ENCODE measurements at regions not wholly inside any gene's neighbourhood (a gene's known extent, or its start where the extent isn't known, plus 50 kb on each side); places are given as distances from the start of the nearest gene placed in this dataset.

DNA sequence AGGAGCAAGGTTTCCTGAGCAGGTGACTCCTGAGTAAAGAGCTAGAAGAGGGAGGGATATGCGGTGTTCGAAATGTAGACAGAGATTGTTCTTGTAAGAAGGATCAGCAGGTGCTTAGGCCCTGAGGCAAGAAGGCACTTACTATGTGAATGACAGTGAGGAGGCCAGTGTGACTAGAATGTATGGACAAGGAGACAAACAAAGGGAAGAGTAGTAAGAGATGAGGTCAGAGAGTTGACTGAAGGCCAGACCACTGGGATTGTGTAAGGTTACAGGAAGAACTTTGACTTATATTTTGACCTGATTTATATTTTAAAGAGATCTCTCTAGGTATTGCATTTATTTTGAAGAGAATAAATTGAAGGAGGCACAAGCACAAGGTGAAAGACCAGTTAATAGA is 118.4 kb upstream of the ENPEP start:
- ChIA-PET POLR2A (ENCODE audit: low non-redundant PET) (no interaction called here), CTCF (no interaction called here)
- intact Hi-C loops (cut with micrococcal nuclease; ENCODE audit: unreplicated experiment), result no loop called here
- Histone ChIP-seq H3K4me3 (ENCODE audit: low read depth, low read length, poor library complexity, severe bottlenecking) (no peak overlapping the region), H3K36me3 (ENCODE audit: insufficient read depth, low read length, poor library complexity, severe bottlenecking) (no peaks in the 10 kb centered on the region), H3K27ac (ENCODE audit: low read depth, low read length, poor library complexity, severe bottlenecking) (no peak overlapping the region), H3K9me3 (ENCODE audit: low read depth, low read length, poor library complexity, severe bottlenecking) (no peaks in the 10 kb centered on the region), H3K4me1 (ENCODE audit: insufficient read depth, low read length, poor library complexity, severe bottlenecking) (no peaks in the 10 kb centered on the region), H3K27me3 (replicated peaks; ENCODE audit: insufficient read depth, low read depth, low read length, poor library complexity) (no peaks in the 10 kb centered on the region)
- no peak for DNase-seq (ENCODE audit: low spot score)
- TF ChIP-seq, protein P1, sequence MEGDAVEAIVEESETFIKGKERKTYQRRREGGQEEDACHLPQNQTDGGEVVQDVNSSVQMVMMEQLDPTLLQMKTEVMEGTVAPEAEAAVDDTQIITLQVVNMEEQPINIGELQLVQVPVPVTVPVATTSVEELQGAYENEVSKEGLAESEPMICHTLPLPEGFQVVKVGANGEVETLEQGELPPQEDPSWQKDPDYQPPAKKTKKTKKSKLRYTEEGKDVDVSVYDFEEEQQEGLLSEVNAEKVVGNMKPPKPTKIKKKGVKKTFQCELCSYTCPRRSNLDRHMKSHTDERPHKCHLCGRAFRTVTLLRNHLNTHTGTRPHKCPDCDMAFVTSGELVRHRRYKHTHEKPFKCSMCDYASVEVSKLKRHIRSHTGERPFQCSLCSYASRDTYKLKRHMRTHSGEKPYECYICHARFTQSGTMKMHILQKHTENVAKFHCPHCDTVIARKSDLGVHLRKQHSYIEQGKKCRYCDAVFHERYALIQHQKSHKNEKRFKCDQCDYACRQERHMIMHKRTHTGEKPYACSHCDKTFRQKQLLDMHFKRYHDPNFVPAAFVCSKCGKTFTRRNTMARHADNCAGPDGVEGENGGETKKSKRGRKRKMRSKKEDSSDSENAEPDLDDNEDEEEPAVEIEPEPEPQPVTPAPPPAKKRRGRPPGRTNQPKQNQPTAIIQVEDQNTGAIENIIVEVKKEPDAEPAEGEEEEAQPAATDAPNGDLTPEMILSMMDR (conservative IDR thresholded peaks at IDR 0.05; ENCODE audit: low read depth, low read length), result no peak
- no peak for TF ChIP-seq EZH2 (IDR thresholded peaks at IDR 0.05; ENCODE audit: borderline replicate concordance, low read depth, low read length, poor library complexity, severe bottlenecking)
- BruUV-seq (replicated peaks), result no TSS peak

GRCh38 chr4:110354460-110354859 is 121.5 kb upstream of the ENPEP start:
- CTCF ChIA-PET, result no interaction called here
- TF ChIP-seq, protein P1 (conservative IDR thresholded peaks at IDR 0.05; ENCODE audit: low read depth, low read length), result no peak
- no peak for TF ChIP-seq EZH2 (IDR thresholded peaks at IDR 0.05; ENCODE audit: borderline replicate concordance, low read depth, low read length, poor library complexity, severe bottlenecking)
- no peaks in the 10 kb centered on the region for H3K9me3 ChIP-seq (ENCODE audit: low read depth, low read length, poor library complexity, severe bottlenecking)
- no peaks in the 10 kb centered on the region for H3K4me1 ChIP-seq (ENCODE audit: insufficient read depth, low read length, poor library complexity, severe bottlenecking)
- no peak overlapping the region for H3K4me3 ChIP-seq (ENCODE audit: low read depth, low read length, poor library complexity, severe bottlenecking)
- POLR2A ChIA-PET (ENCODE audit: low non-redundant PET), result no interaction called here
- no peak overlapping the region for H3K27ac ChIP-seq (ENCODE audit: low read depth, low read length, poor library complexity, severe bottlenecking)
- DNase-seq (ENCODE audit: low spot score), result no peak
- intact Hi-C loops (cut with micrococcal nuclease; ENCODE audit: unreplicated experiment), result no loop called here
- H3K27me3 ChIP-seq (replicated peaks; ENCODE audit: insufficient read depth, low read depth, low read length, poor library complexity), result no peaks in the 10 kb centered on the region
- no peaks in the 10 kb centered on the region for H3K36me3 ChIP-seq (ENCODE audit: insufficient read depth, low read length, poor library complexity, severe bottlenecking)
- no TSS peak for BruUV-seq (replicated peaks)

DNA sequence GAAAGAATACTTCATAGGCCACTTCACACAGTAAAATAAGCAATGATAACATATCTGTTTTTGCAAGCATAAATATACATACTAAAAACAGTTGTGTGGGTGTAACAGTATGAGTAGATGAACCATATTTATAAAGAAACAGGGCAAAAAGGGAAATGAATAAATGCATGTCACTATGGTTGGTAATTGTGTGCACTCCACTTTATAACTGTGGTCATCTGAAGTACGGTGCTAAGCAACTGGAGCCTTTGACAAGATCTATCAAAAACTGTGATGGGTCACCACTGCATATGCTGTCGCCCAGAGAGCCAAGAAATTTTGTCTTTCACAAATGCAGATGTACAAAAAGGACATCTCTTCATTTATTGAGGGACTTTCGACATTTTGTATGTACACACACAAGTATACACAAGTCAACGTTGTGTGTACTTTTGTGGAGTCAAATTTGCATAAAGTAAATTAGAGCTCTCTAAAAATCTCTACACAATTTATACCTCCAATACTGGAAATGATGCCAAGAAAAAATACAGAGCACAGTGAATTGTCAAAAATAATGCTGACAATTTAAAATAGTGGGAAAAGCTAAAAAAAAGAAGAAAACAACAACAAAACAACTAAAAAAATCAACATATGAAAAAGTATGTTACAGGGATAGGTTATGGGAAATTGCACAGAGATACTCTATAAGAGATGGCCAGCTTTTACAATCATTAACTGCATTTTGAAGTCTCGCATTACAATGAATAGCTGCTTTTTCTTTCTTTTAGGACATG is 123.1 kb upstream of the ENPEP start:
- Histone ChIP-seq H3K36me3 (ENCODE audit: insufficient read depth, low read length, poor library complexity, severe bottlenecking) (no peaks in the 10 kb centered on the region), H3K27me3 (replicated peaks; ENCODE audit: insufficient read depth, low read depth, low read length, poor library complexity) (no peaks in the 10 kb centered on the region), H3K27ac (ENCODE audit: low read depth, low read length, poor library complexity, severe bottlenecking) (no peak overlapping the region), H3K4me1 (ENCODE audit: insufficient read depth, low read length, poor library complexity, severe bottlenecking) (no peaks in the 10 kb centered on the region), H3K4me3 (ENCODE audit: low read depth, low read length, poor library complexity, severe bottlenecking) (no peak overlapping the region), H3K9me3 (ENCODE audit: low read depth, low read length, poor library complexity, severe bottlenecking) (no peaks in the 10 kb centered on the region)
- DNase-seq (ENCODE audit: low spot score), result no peak
- CTCF ChIA-PET, result no interaction called here
- intact Hi-C loops (cut with micrococcal nuclease; ENCODE audit: unreplicated experiment), result no loop called here
- no TSS peak for BruUV-seq (replicated peaks)
- no peak for TF ChIP-seq EZH2 (IDR thresholded peaks at IDR 0.05; ENCODE audit: borderline replicate concordance, low read depth, low read length, poor library complexity, severe bottlenecking)
- TF ChIP-seq, protein P1 (conservative IDR thresholded peaks at IDR 0.05; ENCODE audit: low read depth, low read length), result no peak
- POLR2A ChIA-PET (ENCODE audit: low non-redundant PET), result no interaction called here

All from A673 (cell line).